CD4-positive, alpha-beta T cell treated with Interleukin-15 for 1 hour (primary cell): ENCODE measurements at regions not wholly inside any gene's neighbourhood (a gene's known extent, or its start where the extent isn't known, plus 50 kb on each side); places are given as distances from the start of the nearest gene placed in this dataset.

Experiments used
- DNase-seq: peaks from one replicate; pipeline ENCODE4 v3.0.0-alpha.2; 2020

GRCh38 chr17:79469646-79470045 is 141.2 kb downstream of the RBFOX3 start:
- DNase-seq = no peak

GRCh38 chr17:79468183-79468944 is 142.5 kb downstream of the RBFOX3 start:
- DNase-seq = no peak

GRCh38 chr17:79466562-79467350 is 144.1 kb downstream of the RBFOX3 start:
- no peak for DNase-seq

GRCh38 chr17:79465681-79466025 is 145.2 kb downstream of the RBFOX3 start:
- no peak for DNase-seq

- DNase-seq = no peak
These were observed 145.7 kb downstream of the RBFOX3 start for GRCh38 chr17:79465011-79465680.

- DNase-seq = no peak
These were observed 146.4 kb downstream of the RBFOX3 start for GRCh38 chr17:79464318-79465010.

GRCh38 chr17:79463421-79464317 is 147.2 kb downstream of the RBFOX3 start:
- no peak for DNase-seq

GRCh38 chr17:79461041-79461440 is 149.8 kb downstream of the RBFOX3 start:
- DNase-seq = no peak

- DNase-seq = no peak
These were observed 151.0 kb downstream of the RBFOX3 start for GRCh38 chr17:79459846-79460245.

- DNase-seq = no peak
These were observed 151.7 kb downstream of the RBFOX3 start for GRCh38 chr17:79459003-79459655.

- DNase-seq = no peak
These were observed 152.5 kb downstream of the RBFOX3 start for GRCh38 chr17:79458356-79458755.

- DNase-seq = no peak
These were observed 153.0 kb downstream of the RBFOX3 start for GRCh38 chr17:79457889-79458288.

- no peak for DNase-seq
These were observed 153.5 kb downstream of the RBFOX3 start for GRCh38 chr17:79457376-79457775.

- no peak for DNase-seq
These were observed 155.2 kb downstream of the RBFOX3 start for GRCh38 chr17:79455636-79456035.

GRCh38 chr17:79454826-79455225 is 156.0 kb downstream of the RBFOX3 start:
- DNase-seq = no peak

- no peak for DNase-seq
These were observed 157.4 kb downstream of the RBFOX3 start for GRCh38 chr17:79453481-79453880.

- no peak for DNase-seq
These were observed 158.1 kb downstream of the RBFOX3 start for GRCh38 chr17:79452706-79453105.

GRCh38 chr17:79451167-79451566 is 159.7 kb downstream of the RBFOX3 start:
- no peak for DNase-seq

- DNase-seq = no peak
These were observed 164.3 kb downstream of the RBFOX3 start for GRCh38 chr17:79446399-79447009.

GRCh38 chr17:79444198-79444597 is 166.7 kb downstream of the RBFOX3 start:
- DNase-seq = no peak

GRCh38 chr17:79443026-79443425 is 167.8 kb downstream of the RBFOX3 start:
- DNase-seq = no peak
